GM19438 (cell line): ENCODE measurements at regions not wholly inside any gene's neighbourhood (a gene's known extent, or its start where the extent isn't known, plus 50 kb on each side); places are given as distances from the start of the nearest gene placed in this dataset.

Experiments
- ATAC-seq: cut with Tn5 transposase; IDR thresholded peaks from one replicate; pipeline ENCODE4 v1.9.1; 2021; ENCODE audit warnings: low read depth; ENCODE audit not compliant: unreplicated experiment

DNA sequence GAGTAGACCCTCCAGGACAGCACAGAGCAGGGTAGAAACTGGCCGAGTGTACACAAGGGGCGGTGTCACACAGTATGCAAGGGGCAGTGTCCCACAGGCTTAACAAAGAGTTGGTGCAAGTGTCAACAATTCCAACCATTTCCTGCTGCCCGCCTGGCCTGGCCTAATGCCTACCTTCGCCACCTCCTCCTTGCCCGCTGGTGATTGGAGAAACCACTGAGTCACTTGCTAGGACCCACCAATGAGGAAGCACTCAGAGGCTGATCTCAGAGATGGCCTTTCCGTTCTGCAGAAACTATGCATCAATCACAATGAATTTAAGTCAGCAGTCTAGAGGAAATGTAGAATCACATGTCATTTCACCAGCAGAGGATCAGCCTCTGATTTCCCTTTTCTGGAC, 263.3 kb upstream of the PKDCC start:
- no peak for ATAC-seq

DNA sequence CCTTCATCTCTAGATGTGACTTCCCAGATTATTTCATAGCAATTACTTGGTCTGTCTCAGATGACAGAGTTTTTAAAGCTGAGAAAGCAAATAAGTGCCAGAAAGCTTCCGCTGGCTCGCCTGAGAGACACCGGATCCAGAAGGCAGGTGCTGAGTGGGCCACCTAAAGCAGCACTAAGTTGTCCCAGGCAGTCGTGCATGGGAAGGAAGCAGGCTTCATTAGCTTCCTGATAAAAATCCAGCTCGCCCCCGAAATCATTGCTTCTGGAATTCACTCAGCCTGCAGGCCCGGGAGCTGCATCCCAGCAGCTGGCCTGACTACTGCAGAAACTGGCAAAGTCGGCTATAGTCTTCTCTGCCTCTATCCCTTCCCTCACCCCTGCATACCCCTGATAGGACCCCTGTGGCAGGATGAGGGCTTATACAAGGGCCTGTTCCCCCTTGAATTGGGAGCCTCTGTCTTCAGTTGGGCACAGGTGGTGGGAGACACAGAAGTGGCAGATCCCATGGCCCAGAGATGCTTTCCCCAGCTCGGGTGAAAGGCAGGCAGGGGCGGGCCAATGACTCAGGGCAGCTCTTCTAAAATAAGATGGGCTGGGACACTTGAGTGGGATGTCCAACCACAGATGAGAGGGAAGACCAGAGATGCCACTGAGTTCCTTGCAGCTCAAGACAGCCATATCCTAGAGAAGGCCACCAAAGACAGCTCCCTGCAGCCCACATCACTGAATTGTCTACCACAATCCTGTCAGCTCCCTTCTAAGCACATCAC, 262.4 kb upstream of the PKDCC start:
- ATAC-seq: no peak

DNA sequence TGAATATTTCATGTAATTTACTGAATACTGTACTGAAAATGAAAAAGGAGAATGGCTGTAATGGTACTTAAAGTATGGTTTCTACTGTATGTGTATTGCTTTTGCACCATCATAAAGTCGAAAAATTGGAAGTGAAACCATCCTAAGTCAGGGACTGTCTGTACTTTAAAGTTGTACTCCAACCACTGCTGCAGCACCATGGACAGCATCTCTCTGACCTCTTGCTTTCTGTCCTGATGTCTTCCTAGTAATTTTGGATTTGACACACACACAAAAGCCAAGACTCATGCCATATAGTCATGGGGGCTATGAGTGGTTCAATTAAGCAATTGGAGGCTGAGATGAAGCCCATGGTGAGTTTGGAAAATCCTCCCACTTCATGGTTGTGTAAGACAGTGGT, 256.3 kb upstream of the PKDCC start:
- ATAC-seq: peak; percentile 64

DNA sequence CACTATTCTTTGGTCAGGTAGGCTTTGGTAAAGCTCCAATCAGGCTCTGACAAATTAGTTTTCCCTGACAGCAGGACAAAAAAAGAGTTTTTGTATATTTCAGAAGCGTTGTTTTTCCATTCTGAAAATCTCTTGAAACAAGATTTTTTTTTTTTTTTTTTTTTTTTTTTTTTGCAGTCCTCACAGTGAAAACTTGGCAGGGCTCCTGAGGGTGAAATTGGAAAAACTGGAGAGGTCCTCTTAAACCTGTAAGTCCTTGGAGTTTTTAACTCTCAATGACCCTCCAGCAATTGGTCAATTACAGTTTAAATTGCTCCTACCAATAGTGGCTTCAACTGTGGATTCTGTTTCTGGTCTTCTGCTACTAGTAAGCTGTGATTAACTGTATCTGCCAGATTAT, 244.5 kb upstream of the PKDCC start:
- ATAC-seq: no peak

DNA sequence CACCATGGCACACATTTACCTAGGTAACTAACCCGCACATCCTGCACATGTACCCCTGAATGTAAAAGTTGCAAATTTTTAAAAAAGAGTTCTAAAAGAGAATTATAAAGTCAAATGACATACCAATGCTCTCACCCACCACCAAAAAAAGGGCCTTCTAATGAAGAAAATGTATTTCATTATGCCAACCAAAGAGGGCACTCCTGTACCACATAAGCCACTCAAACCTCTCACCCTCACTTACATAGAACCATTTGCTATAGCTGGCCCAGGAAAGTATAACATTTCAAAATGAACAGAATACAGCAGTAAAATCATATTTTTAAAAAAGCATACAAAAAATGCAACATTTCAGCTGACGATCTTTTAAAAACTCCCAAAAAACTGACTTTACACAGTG, 241.5 kb upstream of the PKDCC start:
- no peak for ATAC-seq

DNA sequence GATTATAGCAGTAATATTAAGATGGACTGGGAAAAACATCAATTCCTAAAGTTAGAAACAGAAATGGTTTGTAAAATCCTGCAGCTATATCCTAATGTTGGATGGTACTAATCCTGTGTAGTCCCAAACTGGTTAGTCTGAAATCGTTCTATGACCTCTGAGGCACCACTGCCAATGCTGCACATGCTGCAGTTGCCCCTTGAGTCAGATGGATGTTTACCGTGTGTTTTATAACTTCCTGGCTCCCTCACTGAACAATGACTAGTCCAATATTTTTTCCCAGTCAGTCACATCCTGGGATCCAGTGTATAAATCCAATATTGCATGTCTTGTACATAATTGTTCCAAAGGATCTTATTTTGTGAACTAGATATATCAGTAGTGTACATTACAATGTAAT, 226.7 kb upstream of the PKDCC start:
- no peak for ATAC-seq

DNA sequence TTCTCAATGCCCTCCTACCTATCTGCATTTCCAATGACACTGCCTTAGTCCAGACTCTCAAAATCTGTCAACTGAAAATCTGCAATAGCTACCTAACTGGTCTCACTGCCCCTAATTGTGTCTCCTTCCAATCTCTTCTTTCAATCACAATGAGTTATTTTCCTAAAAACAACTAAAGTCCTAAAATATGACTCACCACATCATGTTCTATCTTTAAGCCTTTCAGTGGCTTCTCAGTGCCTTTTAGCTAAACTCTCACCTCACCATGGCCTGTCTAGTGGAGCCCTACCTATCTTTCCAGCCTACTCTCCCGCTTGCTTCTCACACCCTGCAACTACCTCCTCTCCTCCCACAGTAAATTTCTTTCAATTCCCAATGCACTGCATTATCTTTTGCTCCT, 220.9 kb upstream of the PKDCC start:
- no peak for ATAC-seq

DNA sequence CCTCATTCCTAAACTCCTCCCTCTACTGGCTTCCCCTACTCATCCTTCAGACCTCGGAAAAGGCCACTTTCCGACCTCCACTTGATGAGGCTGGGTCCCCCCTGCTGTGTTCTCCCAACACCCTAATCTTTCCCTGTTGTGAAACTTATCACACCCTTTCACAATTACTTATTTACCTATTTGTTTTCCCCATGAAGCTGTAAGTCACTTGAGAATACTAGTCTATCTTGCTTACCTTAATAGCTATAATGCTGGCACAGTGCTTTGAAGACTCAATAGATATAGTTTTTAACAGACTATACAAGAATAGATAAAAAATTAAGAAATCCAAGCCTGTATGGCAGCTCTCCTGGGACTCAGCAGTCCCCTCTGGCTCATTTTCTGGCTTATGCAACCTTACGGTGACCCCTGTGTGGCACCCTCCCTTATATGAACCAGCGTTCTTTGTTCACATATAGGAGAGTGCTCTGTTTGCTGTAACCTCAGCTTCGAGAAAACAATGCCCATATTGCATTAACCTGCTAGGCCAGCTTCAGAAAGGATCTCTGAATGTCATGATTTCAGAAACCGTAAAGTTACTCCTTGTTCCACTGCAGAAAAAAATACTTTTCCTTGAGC, 220.4 kb upstream of the PKDCC start:
- no peak for ATAC-seq

DNA sequence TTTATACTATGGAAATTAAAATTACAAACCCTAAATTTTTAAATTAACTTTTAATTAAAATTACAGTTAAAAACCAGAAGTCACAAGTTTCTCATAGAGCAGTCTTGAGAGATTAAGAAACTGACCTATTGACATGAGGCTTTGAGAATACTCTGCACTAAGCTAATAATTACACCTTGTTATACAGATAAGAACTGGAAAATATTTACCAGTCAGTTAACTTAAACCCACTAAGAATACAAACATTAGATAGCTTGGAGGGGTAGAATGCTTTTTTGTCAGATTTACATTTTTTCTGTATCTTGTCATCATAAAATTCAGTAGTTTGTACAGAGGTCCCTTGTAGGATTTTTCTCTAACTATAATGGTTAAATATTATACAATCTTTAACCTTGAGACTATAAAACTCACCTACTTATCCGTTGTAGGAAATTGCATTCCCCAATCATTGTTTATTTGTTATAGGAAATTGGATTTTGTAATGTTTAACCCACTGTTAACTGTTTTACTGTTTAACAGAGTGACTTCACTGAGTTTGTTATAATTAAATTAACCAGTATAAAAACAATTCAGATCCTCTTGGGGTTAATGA, 219.7 kb upstream of the PKDCC start:
- ATAC-seq: no peak

DNA sequence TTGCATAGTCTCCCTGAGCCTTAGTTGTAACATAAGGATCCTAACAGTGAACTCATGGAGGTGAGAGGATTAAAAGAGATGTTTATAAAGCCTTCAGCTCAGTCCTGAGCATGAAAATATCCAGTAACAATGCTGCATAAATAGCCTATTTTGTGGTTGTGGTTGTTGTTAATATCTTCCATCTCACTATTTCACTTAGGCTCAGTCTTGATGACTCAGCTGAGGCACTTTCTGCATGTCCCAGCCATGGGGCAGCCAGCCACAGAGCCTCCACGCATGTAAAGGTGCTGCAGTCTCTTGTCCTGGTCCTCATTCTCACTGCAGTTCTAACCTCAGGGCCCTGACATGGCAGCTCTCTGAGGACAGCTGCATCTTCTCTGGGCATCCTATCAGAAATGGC, 218.8 kb upstream of the PKDCC start:
- ATAC-seq: no peak

DNA sequence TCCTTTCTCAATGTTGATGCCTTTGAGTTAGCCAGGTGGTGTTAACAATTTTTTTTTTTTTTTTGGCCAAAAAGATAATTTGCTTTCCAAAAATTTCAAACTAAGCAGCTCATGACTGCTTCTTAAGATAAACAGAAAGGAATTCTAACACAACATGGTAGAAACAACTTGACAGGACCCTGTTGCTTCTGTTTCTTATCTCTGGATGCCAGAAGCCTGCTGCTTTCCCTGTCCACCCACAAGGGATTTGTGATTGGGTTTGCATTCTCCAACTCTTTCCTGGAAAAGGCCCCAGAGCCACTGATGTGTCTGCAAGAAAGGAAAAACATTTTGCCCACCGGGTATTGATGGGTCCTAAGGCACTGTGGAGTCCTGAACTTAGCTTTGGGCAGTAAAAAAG, 217.2 kb upstream of the PKDCC start:
- no peak for ATAC-seq

DNA sequence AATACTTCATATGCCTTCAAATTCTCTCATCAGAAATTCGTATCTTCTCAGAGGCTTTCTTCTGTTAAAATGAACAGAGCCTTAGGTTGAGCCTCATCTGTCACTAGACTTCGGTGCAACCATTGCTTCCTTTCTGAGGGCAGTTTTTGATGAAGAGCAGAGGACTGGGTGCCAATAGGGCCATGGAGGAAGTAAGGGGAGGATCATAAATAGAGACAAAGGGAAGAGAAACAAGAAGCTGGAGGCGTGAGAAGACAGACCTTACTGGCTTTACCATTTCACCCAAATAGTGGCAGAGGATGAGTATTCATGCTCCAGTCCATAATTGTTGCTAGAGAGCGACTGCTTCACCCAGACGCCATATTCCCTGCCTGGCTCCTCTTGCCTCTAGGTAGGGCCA, 215.6 kb upstream of the PKDCC start:
- no peak for ATAC-seq

DNA sequence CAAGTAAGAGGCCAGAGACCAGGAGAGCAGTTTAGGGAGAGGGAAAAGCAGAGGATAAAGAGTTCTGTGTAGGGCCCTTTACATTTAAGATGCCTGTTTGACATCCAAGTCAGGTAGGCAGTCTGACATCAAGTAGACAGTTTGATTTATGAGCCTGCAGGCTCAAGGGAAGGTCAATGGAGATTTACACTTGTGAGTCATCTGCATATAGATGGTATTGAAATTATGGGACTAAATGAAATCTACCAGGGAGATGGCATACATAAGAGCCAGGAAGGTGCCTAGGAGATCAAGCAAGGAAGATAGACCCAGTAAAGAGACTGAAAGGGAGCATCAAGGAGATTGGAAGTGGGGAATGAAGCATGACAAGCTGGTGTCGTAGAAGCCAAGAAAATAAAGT, 212.4 kb upstream of the PKDCC start:
- ATAC-seq: no peak

DNA sequence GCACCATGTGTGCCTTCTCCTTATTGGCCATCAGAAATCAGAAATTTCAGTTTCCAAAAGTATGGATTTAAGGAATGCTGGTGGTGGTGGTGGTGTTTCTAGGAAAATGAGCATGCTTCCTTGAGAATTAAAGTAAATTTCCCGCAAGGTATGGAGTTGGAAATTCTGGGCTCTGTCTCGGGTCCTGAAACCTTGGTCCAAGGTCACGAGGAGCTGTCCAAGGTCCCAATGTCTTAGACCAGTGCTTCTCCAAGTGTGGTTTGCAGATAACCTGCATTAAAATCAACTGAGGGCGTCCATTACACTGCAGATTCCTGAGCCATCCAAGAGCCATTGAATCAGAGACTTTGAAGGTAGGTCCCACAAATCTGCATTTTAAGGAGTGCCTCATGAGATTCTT, 210.9 kb upstream of the PKDCC start:
- ATAC-seq: no peak

DNA sequence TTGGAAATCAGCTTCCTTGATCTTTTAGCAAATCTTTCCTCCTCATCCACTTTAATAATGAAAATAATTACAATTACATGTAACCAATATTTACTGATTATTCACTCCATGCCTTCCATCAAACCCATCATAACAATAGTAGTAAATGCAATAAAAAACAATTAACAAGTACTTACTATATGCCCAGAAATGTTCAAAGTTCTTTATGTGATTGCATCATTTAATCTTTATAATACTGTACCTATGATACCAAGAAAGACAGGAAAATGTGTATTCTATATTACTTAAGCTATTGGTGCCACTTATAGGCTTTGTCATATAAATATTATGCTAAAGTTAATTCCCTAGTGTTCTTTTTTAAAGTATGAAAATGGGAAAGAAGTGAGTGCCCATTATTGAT, 210.2 kb upstream of the PKDCC start:
- no peak for ATAC-seq

DNA sequence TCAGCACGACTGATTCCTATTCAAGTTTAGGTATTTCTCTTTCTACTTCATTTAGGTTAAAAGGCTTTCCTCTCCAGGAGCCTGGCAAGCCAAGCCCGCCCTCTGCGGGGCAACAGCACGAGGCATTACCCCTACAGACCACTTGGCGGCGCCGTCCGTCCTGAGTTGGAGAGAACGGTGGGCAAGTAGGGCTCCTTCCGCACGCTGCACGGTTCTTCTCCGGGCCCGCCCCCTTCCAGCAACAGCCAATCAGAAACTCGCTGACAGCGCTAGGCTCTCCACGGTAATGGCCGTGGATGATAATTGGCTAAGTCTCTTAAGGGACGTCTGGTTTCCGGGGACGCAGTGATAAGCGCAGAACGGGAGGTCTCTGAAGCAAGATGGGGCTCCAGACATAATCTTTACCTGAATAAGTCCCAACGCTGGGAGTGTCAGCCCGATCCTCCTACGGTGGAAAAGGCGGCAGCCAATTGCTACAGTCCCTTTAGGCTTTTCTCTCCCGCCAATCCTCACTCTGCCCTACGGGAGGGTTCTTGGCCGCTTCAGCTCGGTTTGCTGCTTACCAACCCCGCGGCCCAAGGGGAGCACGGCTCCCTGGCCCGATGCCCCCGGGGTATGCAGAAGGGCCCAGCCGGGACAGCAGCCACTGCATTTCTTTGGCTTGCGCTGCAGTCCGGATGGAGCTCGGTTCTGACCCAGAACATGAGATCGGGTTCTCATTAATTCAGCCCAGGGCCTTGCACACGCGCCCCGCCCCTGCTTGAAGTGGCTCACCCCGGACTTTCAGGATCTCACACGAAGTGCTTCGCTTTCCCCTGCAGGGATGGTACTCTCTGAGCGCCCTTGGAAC, 206.9 kb upstream of the PKDCC start:
- peak; percentile 100 for ATAC-seq

DNA sequence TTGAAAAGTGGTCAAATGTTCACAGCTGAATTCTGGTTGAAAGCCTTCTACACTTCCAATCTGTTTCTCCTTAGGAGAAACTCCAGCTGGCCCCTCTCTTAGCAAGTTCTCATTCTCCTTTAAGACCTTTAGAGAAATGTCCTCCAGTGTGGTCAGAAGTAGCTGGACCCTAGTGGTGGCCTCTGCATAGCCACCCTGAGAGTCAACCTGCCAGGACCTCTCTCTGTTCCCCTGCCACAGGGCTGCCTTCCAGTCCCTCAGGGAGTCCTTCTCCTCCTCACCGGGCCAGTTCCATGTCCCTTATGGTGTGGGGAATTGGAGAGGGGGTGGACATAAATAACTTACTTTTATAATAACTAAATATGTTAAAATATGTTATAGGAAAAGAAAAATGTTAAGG, 200.9 kb upstream of the PKDCC start:
- no peak for ATAC-seq

DNA sequence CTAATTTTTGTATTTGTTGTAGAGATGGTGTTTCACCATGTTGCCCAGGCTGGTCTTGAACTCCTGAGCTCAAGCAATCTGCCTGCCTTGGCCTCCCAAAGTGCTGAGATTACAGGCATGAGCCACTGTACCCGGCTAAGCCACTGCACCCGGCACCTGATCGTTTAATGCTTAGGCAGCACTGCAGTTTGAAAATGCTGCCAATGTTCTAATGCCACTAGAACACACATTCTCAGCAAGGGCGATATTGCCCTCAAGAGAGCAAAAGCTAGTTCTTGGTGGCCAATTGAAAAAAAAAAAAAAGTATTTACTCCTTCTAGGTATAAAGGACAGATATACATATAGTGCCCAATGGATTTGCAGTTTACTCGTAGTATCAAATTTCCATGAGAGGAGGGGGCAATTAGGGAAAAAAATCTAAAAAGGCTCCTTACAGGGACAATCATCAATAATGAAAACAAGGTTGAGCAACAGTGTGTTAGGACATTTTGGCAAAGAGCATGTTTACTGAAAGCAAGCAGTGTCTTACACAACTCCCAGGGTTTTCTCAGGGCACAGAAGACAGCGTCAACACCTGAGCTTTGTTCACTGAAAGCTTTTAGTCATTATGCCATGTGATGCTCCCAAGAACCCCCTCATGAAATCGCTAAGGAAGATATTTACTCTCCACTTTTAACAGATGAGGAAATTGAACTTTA, 199.9 kb upstream of the PKDCC start:
- no peak for ATAC-seq

DNA sequence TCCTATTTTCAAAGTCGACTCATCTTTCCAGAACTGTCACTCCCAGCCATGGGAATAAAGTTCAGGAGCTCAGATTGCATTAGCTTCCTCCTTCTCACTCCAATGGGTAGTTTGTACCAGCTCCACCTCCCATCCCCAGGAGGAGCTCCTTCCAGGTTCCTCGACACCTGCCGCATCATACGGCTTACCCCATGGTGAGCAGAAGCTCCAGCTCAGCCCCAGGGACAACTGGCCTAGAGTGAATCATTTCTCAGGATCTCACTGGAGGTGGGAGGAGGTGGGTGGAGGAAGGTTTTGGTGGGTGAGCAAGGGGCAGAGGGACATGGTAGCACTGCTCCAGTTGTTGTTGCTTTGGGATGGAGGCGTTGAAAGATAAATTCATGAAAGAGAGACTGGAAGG, 196.3 kb upstream of the PKDCC start:
- no peak for ATAC-seq

DNA sequence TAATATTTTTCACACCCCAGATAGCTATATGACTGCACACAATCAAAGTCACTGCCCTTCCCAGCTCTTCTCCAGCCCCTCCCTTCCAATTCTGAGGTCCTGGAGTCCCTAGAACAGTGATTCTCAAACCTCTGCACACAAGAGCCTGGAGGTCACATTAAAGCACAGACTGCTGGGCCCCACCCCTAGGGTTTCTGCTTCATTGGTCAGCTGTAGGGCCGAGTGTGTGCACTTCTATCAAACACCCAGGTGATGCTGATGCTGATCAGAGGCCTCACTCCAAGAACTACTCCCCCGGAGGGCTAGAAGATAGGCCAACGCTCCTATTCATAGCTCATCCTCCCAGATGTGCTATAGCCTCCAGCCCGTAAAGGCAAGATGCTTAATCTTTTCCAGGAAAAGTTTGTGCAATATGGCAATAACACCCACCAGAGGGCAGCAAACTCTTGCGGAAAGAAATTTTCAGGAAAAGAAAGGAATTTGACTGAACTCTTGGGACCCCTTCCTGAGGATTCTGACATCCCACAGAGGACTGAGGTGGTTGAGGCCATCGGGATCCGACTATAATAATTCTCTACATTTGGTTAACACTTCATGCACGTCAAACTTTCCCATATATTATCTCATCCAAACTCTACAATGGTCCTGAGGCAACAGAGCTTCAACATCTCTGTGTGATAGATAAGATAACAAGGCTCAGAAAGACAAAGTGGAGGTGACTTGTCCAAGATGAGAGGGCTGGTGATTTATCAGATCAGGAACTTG, 194.2 kb upstream of the PKDCC start:
- no peak for ATAC-seq
